GM23338 (cell line): ENCODE measurements at regions not wholly inside any gene's neighbourhood (a gene's known extent, or its start where the extent isn't known, plus 50 kb on each side); places are given as distances from the start of the nearest gene placed in this dataset.

Source experiments
- CREB1 ChIP-seq: fragments of 250-450 bp; sonication (Bioruptor Pico); IDR thresholded peaks from 2 replicates; pipeline ENCODE4 v1.5.0; 2020; ENCODE audit warnings: low read depth, mild to moderate bottlenecking, moderate library complexity
- CTCF ChIP-seq, 2 experiments: fragments of 200-600 bp in 1 of 2; sonication (generic) in 1 of 2; conservative IDR thresholded peaks; 2 replicates each; pipeline versions ENCODE4 v1.5.1 to v1.6.1; 2016 to 2017; ENCODE audit warnings: antibody characterized with exemption in 2 of 2, low read depth in 2 of 2, mild to moderate bottlenecking in 2 of 2, moderate library complexity in 1 of 2
- ETS1 ChIP-seq: IDR thresholded peaks from 2 replicates; pipeline ENCODE4 v1.6.1; 2016; ENCODE audit warnings: antibody characterized with exemption
- EZH2 ChIP-seq: fragments of 200-600 bp; sonication (generic); IDR thresholded peaks from one replicate; pipeline ENCODE4 v1.8.0; 2017; ENCODE audit warnings: antibody characterized with exemption, mild to moderate bottlenecking, low read depth; ENCODE audit not compliant: unreplicated experiment
- EZH2phosphoT487 ChIP-seq: fragments of 200-600 bp; sonication (generic); IDR thresholded peaks from one replicate; pipeline ENCODE4 v1.8.1; 2018; ENCODE audit warnings: antibody characterized with exemption; ENCODE audit not compliant: unreplicated experiment
- JUNB ChIP-seq: IDR thresholded peaks from one replicate; pipeline ENCODE4 v1.6.1; 2016; ENCODE audit warnings: antibody characterized with exemption; ENCODE audit not compliant: unreplicated experiment
- POLR2AphosphoS5 ChIP-seq: IDR thresholded peaks from 2 replicates; pipeline ENCODE4 v1.6.1; 2016; ENCODE audit warnings: antibody characterized with exemption, low read depth
- REST ChIP-seq: IDR thresholded peaks from one replicate; pipeline ENCODE4 v1.6.1; 2018; ENCODE audit warnings: antibody characterized with exemption; ENCODE audit not compliant: unreplicated experiment
- STAT1 ChIP-seq: IDR thresholded peaks from one replicate; pipeline ENCODE4 v1.6.1; 2016; ENCODE audit warnings: antibody characterized with exemption; ENCODE audit not compliant: unreplicated experiment
- ZNF114 ChIP-seq: fragments of 250-450 bp; sonication (Bioruptor Pico); IDR thresholded peaks from 2 replicates; pipeline ENCODE4 v1.5.0; 2020; ENCODE audit warnings: mild to moderate bottlenecking, moderate library complexity
- ZNF331 ChIP-seq: fragments of 250-450 bp; sonication (Bioruptor Pico); IDR thresholded peaks from 2 replicates; pipeline ENCODE4 v1.5.0; 2020; ENCODE audit warnings: low read depth, mild to moderate bottlenecking, moderate library complexity

GRCh38 chr1:58844176-58844575 lies 60.3 kb upstream of the JUN start:
- TF ChIP-seq EZH2phosphoT487 (no peak), CTCF (conservative IDR thresholded peaks at IDR 0.05; ENCODE audit: low read depth in 2 of 2) (no peak), REST (no peak), EZH2 (no peak), STAT1 (no peak), CREB1 (no peak), POLR2AphosphoS5 (no peak), ETS1 (no peak), ZNF331 (CRISPR knock-in tag) (no peak), ZNF114 (no peak), JUNB (no peak)
